ENCODE measurements at regions not wholly inside any gene's neighbourhood (a gene's known extent, or its start where the extent isn't known, plus 50 kb on each side); places are given as distances from the start of the nearest gene placed in this dataset.

DNA sequence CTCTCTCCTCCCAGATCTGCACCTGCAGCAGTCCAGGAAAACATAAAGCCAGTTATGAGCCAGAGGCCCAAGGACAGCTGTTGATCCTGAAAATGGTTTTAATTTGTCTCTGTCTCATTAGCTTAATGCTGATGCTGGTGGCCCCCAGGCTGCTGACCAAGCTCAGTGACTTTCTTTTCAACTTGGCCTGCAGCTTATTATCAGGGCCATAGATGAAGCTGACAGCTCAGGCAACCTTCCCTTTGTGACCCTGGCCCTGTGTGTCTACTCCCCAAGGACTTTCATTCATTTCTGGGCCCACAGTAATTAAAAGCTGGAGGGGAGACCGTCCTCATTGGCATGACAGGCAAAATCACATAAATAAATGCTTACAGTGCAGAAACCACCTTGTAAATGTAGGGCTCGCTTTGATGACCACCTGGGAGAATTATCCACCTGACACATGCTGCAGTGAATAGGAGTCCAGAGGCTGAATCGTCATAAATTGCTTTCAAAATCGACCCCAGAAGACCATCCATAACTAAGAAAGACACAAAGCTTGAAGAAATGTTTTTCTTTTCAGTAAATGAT lies 138.5 kb downstream of the NPY start:
- H3K27me3 ChIP-seq (ENCODE audit: insufficient read depth, poor library complexity, severe bottlenecking) = no peaks in the 10 kb centered on the region
- no peak overlapping the region for H3K27ac ChIP-seq (replicated peaks)
- TF ChIP-seq, protein P1, sequence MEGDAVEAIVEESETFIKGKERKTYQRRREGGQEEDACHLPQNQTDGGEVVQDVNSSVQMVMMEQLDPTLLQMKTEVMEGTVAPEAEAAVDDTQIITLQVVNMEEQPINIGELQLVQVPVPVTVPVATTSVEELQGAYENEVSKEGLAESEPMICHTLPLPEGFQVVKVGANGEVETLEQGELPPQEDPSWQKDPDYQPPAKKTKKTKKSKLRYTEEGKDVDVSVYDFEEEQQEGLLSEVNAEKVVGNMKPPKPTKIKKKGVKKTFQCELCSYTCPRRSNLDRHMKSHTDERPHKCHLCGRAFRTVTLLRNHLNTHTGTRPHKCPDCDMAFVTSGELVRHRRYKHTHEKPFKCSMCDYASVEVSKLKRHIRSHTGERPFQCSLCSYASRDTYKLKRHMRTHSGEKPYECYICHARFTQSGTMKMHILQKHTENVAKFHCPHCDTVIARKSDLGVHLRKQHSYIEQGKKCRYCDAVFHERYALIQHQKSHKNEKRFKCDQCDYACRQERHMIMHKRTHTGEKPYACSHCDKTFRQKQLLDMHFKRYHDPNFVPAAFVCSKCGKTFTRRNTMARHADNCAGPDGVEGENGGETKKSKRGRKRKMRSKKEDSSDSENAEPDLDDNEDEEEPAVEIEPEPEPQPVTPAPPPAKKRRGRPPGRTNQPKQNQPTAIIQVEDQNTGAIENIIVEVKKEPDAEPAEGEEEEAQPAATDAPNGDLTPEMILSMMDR (IDR thresholded peaks at IDR 0.05; ENCODE audit: insufficient read depth, low read length) = no peak
- no peak for TF ChIP-seq SPI1 (IDR thresholded peaks at IDR 0.05; ENCODE audit: borderline replicate concordance, low read depth)
- no peak for TF ChIP-seq POLR2AphosphoS5 (IDR thresholded peaks at IDR 0.05; ENCODE audit: low read depth)
- TF ChIP-seq, protein P2, sequence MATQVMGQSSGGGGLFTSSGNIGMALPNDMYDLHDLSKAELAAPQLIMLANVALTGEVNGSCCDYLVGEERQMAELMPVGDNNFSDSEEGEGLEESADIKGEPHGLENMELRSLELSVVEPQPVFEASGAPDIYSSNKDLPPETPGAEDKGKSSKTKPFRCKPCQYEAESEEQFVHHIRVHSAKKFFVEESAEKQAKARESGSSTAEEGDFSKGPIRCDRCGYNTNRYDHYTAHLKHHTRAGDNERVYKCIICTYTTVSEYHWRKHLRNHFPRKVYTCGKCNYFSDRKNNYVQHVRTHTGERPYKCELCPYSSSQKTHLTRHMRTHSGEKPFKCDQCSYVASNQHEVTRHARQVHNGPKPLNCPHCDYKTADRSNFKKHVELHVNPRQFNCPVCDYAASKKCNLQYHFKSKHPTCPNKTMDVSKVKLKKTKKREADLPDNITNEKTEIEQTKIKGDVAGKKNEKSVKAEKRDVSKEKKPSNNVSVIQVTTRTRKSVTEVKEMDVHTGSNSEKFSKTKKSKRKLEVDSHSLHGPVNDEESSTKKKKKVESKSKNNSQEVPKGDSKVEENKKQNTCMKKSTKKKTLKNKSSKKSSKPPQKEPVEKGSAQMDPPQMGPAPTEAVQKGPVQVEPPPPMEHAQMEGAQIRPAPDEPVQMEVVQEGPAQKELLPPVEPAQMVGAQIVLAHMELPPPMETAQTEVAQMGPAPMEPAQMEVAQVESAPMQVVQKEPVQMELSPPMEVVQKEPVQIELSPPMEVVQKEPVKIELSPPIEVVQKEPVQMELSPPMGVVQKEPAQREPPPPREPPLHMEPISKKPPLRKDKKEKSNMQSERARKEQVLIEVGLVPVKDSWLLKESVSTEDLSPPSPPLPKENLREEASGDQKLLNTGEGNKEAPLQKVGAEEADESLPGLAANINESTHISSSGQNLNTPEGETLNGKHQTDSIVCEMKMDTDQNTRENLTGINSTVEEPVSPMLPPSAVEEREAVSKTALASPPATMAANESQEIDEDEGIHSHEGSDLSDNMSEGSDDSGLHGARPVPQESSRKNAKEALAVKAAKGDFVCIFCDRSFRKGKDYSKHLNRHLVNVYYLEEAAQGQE (IDR thresholded peaks at IDR 0.05; ENCODE audit: insufficient replicate concordance, low read depth) = no peak
- no peak for TF ChIP-seq GABPA (IDR thresholded peaks at IDR 0.05; ENCODE audit: low read depth)
- DNase-seq (ENCODE audit: low read depth in 1 of 2, low spot score in 1 of 2) = no peak
- no peak overlapping the region for H3K4me3 ChIP-seq (replicated peaks; ENCODE audit: insufficient read depth, low read length)

DNA sequence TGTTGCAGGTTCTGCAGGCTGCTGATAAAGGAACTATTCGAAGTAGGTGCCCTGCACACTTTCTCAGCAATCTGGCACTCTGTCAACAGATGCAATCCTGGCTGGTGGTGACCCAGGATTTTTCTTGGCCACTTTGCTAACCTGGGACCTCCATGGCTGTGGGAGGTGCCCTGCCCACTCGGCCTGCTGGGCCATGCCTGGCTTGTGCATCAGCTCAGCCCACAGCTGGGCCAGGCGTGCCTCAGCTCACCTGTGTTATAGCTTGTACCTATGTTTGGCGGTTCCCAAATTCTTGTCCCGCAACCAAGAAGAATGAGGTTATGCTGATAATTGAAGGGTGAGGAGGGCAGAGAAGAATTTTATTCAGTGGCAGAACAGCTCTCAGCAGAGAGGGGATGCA lies 141.7 kb downstream of the NPY start:
- Histone ChIP-seq H3K27me3 (ENCODE audit: insufficient read depth, poor library complexity, severe bottlenecking) (no peaks in the 10 kb centered on the region), H3K4me3 (replicated peaks; ENCODE audit: insufficient read depth, low read length) (no peak overlapping the region), H3K27ac (replicated peaks) (no peak overlapping the region)
- no peak for DNase-seq (ENCODE audit: low read depth in 1 of 2, low spot score in 1 of 2)
- TF ChIP-seq, protein P1 (IDR thresholded peaks at IDR 0.05; ENCODE audit: insufficient read depth, low read length) = no peak
- TF ChIP-seq, protein P2 (IDR thresholded peaks at IDR 0.05; ENCODE audit: insufficient replicate concordance, low read depth) = no peak
- no peak for TF ChIP-seq POLR2AphosphoS5 (IDR thresholded peaks at IDR 0.05; ENCODE audit: low read depth)
- no peak for TF ChIP-seq GABPA (IDR thresholded peaks at IDR 0.05; ENCODE audit: low read depth)
- no peak for TF ChIP-seq SPI1 (IDR thresholded peaks at IDR 0.05; ENCODE audit: borderline replicate concordance, low read depth)

DNA sequence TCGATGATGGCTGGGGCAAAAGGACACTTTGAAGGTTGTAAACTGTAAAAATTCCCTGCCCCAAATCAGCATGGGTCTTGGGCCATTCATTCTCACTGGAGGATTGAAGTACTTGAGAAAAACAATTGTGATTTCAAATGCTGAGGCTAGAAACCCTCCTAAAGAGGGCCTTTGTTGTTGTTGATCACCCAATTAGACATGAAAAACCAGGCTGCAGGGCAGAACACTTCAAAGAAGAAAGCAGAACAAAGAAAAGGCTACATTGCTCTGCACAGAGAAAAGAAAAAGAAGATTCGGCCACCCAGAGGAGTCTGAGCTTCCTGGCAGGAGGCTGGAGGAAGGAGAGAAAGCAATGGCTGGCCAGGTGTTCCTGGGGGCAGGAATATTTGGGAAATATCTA lies 143.1 kb downstream of the NPY start:
- no peak for DNase-seq (ENCODE audit: low read depth in 1 of 2, low spot score in 1 of 2)
- H3K27me3 ChIP-seq (ENCODE audit: insufficient read depth, poor library complexity, severe bottlenecking) = no peaks in the 10 kb centered on the region
- TF ChIP-seq POLR2AphosphoS5 (IDR thresholded peaks at IDR 0.05; ENCODE audit: low read depth) = no peak
- TF ChIP-seq SPI1 (IDR thresholded peaks at IDR 0.05; ENCODE audit: borderline replicate concordance, low read depth) = no peak
- TF ChIP-seq, protein P2 (IDR thresholded peaks at IDR 0.05; ENCODE audit: insufficient replicate concordance, low read depth) = no peak
- TF ChIP-seq, protein P1 (IDR thresholded peaks at IDR 0.05; ENCODE audit: insufficient read depth, low read length) = no peak
- no peak for TF ChIP-seq GABPA (IDR thresholded peaks at IDR 0.05; ENCODE audit: low read depth)
- H3K4me3 ChIP-seq (replicated peaks; ENCODE audit: insufficient read depth, low read length) = no peak overlapping the region
- no peak overlapping the region for H3K27ac ChIP-seq (replicated peaks)
